DOHH2 (cell line): ENCODE measurements at regions not wholly inside any gene's neighbourhood (a gene's known extent, or its start where the extent isn't known, plus 50 kb on each side); places are given as distances from the start of the nearest gene placed in this dataset.

ENCODE experiments used
- H3F3A ChIP-seq: fragments of 200-600 bp; sonication (generic), shearing (Covaris generic); 2 replicates; pipeline ENCODE4 v1.6.0; 2016; ENCODE audit warnings: antibody characterized with exemption, mild to moderate bottlenecking; ENCODE audit not compliant: control insufficient read depth, insufficient read depth
- H3K27ac ChIP-seq: fragments of 200-600 bp; sonication (generic); 2 replicates; pipeline ENCODE4 v1.5.1; 2014; ENCODE audit warnings: low read depth, mild to moderate bottlenecking, low read length, moderate library complexity
- H3K27me3 ChIP-seq: fragments of 200-600 bp; sonication (generic); 2 replicates; pipeline ENCODE4 v1.6.1; 2014; ENCODE audit warnings: mild to moderate bottlenecking, low read length, mixed read lengths; ENCODE audit not compliant: control insufficient read depth
- H3K36me3 ChIP-seq: fragments of 200-600 bp; sonication (generic); 2 replicates; pipeline ENCODE4 v1.6.1; 2014; ENCODE audit warnings: mild to moderate bottlenecking, low read length, moderate library complexity, mixed read lengths; ENCODE audit not compliant: control insufficient read depth
- H3K4me1 ChIP-seq: fragments of 200-600 bp; sonication (generic); 2 replicates; pipeline ENCODE4 v1.6.1; 2014; ENCODE audit warnings: mild to moderate bottlenecking, low read length, mixed read lengths; ENCODE audit not compliant: control insufficient read depth
- H3K4me2 ChIP-seq: fragments of 200-600 bp; sonication (generic); 2 replicates; pipeline ENCODE4 v1.6.0; 2014; ENCODE audit warnings: mild to moderate bottlenecking, low read length, moderate library complexity
- H3K4me3 ChIP-seq: fragments of 200-600 bp; sonication (generic); 2 replicates; pipeline ENCODE4 v1.5.1; 2014; ENCODE audit warnings: mild to moderate bottlenecking, low read length, mixed read lengths
- H3K79me2 ChIP-seq: fragments of 200-600 bp; sonication (generic); 2 replicates; pipeline ENCODE4 v1.6.1; 2014; ENCODE audit warnings: mild to moderate bottlenecking, low read length, mixed read lengths; ENCODE audit not compliant: control insufficient read depth
- H3K9me2 ChIP-seq: fragments of 200-600 bp; sonication (generic); replicated peaks from 2 replicates; pipeline ENCODE4 v1.6.1; 2014; ENCODE audit warnings: mild to moderate bottlenecking, low read length, mixed read lengths; ENCODE audit not compliant: control insufficient read depth
- H3K9me3 ChIP-seq: fragments of 200-600 bp; sonication (generic); 2 replicates; pipeline ENCODE4 v1.6.1; 2014; ENCODE audit warnings: antibody characterized with exemption, low read length, mixed read lengths; ENCODE audit not compliant: control insufficient read depth, insufficient read depth
- H4K20me1 ChIP-seq: fragments of 200-600 bp; sonication (generic); 2 replicates; pipeline ENCODE4 v1.6.0; 2014; ENCODE audit warnings: low read depth, mild to moderate bottlenecking, antibody characterized with exemption, low read length, moderate library complexity; ENCODE audit not compliant: control insufficient read depth, insufficient read depth
- EZH2phosphoT487 ChIP-seq: fragments of 200-600 bp; sonication (generic); IDR thresholded peaks from 2 replicates; pipeline ENCODE4 v1.6.1; 2017; ENCODE audit warnings: borderline replicate concordance, mild to moderate bottlenecking, antibody characterized with exemption, low read length, moderate library complexity, mixed read lengths
- TF ChIP-seq, protein P1 (sequence below): fragments of 200-600 bp; sonication (generic); IDR thresholded peaks from one replicate; pipeline ENCODE4 v1.5.1; 2014; ENCODE audit warnings: antibody characterized with exemption, mild to moderate bottlenecking, low read depth, low read length; ENCODE audit not compliant: poor library complexity, severe bottlenecking

DNA sequence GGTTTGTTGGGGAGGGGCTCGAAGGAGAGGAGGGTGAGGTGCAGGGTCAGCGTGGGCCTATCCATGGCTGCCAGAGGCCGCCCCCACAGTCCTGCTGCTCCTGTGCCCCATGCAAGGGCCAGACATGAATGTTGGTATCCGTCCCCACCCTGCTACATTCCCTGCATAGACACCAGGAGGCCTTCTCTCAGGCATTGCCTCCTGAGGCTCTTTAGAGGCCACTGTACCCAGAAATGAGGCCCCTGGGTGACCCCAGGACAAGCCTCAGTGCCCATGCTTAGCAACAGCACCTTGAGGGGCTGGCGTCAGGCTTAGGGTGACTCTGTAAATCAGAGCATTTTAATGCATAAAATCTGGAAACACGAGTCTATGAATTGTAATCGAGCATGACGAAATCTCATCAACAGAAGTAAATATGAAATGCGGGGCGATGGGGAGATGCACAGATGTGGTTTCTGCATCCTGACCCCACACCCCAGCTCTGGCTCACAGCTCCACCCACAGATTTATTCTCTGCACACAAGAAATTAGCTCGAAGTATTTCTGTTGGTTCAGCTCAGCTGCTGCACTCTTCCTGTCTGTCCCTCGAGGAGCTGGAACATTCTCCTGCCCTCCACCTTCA is 124.0 kb upstream of the CSF3R start:
- no peaks in the 10 kb centered on the region for H3K27me3 ChIP-seq
- TF ChIP-seq EZH2phosphoT487, result no peak
- TF ChIP-seq, protein P1, sequence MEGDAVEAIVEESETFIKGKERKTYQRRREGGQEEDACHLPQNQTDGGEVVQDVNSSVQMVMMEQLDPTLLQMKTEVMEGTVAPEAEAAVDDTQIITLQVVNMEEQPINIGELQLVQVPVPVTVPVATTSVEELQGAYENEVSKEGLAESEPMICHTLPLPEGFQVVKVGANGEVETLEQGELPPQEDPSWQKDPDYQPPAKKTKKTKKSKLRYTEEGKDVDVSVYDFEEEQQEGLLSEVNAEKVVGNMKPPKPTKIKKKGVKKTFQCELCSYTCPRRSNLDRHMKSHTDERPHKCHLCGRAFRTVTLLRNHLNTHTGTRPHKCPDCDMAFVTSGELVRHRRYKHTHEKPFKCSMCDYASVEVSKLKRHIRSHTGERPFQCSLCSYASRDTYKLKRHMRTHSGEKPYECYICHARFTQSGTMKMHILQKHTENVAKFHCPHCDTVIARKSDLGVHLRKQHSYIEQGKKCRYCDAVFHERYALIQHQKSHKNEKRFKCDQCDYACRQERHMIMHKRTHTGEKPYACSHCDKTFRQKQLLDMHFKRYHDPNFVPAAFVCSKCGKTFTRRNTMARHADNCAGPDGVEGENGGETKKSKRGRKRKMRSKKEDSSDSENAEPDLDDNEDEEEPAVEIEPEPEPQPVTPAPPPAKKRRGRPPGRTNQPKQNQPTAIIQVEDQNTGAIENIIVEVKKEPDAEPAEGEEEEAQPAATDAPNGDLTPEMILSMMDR, result no peak
- H4K20me1 ChIP-seq, result no peaks in the 10 kb centered on the region
- H3K79me2 ChIP-seq, result no peaks in the 10 kb centered on the region
- no peaks in the 10 kb centered on the region for H3K9me3 ChIP-seq
- H3F3A ChIP-seq, result no peaks in the 10 kb centered on the region
- no peaks in the 10 kb centered on the region for H3K4me1 ChIP-seq
- H3K4me3 ChIP-seq, result no peak overlapping the region
- H3K27ac ChIP-seq, result no peak overlapping the region
- no peaks in the 10 kb centered on the region for H3K36me3 ChIP-seq
- no peaks in the 10 kb centered on the region for H3K9me2 ChIP-seq
- no peak overlapping the region for H3K4me2 ChIP-seq

DNA sequence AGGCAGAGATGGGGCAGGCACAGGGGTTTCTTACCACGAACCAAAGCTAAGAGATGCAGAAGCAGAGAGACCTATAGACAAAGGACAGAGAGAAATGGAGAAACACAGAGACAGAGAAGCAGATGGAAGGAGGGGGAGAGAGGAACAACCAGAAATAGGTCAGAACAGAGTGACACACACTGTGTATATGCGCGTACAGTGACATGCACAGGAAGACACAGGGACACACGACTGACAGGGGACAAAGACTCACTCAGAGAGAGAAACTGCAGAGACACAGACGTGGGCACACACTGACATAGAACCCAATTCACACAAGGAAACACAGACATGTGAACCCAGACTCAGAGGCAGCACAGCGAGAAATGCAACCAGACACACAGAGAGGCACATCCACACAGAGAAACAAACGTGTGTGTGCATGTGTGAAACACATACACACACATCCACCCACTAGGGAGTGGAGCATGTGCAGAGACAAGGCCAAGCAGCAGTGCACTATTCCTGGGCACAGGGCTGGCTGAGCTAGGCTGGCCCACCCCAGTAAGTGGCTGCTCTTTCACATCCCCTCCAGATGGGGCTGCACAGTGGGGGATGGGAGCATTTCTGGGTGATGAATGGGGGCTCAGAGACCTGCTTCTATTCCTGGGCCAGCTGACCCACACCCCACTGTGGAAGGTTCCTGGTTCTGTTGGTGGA is 123.4 kb upstream of the CSF3R start:
- no peak overlapping the region for H3K4me3 ChIP-seq
- H3K36me3 ChIP-seq, result no peaks in the 10 kb centered on the region
- no peaks in the 10 kb centered on the region for H3K4me1 ChIP-seq
- H3K9me2 ChIP-seq, result no peaks in the 10 kb centered on the region
- H3K4me2 ChIP-seq, result no peak overlapping the region
- no peak for TF ChIP-seq EZH2phosphoT487
- TF ChIP-seq, protein P1, result no peak
- no peaks in the 10 kb centered on the region for H3F3A ChIP-seq
- no peak overlapping the region for H3K27ac ChIP-seq
- H3K27me3 ChIP-seq, result no peaks in the 10 kb centered on the region
- no peaks in the 10 kb centered on the region for H3K79me2 ChIP-seq
- no peaks in the 10 kb centered on the region for H4K20me1 ChIP-seq
- no peaks in the 10 kb centered on the region for H3K9me3 ChIP-seq

DNA sequence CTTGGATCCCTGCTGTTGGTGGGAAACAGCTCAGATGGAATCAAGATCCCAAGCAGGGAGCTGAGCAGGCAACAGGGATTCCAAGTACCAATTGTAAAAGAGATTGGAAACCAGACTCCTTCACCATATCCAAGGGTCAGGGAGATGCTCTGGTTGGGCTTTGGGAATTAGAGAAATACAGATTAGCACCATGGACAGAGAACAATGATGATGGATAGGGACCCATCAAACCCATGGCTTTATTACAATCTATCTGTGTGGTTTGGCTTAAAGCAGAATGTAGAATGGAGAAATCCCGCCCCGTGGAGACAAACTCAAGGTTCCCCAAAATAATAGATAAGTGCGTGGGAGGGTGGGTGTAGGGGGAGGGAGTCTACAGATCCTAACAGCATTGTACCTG is 120.7 kb upstream of the CSF3R start:
- TF ChIP-seq, protein P1, result no peak
- TF ChIP-seq EZH2phosphoT487, result no peak
- no peaks in the 10 kb centered on the region for H3K9me2 ChIP-seq
- H4K20me1 ChIP-seq, result no peaks in the 10 kb centered on the region
- H3K79me2 ChIP-seq, result no peaks in the 10 kb centered on the region
- no peaks in the 10 kb centered on the region for H3F3A ChIP-seq
- H3K36me3 ChIP-seq, result no peaks in the 10 kb centered on the region
- no peak overlapping the region for H3K4me2 ChIP-seq
- H3K4me1 ChIP-seq, result no peaks in the 10 kb centered on the region
- H3K27me3 ChIP-seq, result peaks cover 12% of the 10 kb centered on the region; the same call in 1 of the 2 replicates
- H3K4me3 ChIP-seq, result no peak overlapping the region
- H3K9me3 ChIP-seq, result no peaks in the 10 kb centered on the region
- H3K27ac ChIP-seq, result no peak overlapping the region
